ENCODE measurements at regions not wholly inside any gene's neighbourhood (a gene's known extent, or its start where the extent isn't known, plus 50 kb on each side); places are given as distances from the start of the nearest gene placed in this dataset.

DNA sequence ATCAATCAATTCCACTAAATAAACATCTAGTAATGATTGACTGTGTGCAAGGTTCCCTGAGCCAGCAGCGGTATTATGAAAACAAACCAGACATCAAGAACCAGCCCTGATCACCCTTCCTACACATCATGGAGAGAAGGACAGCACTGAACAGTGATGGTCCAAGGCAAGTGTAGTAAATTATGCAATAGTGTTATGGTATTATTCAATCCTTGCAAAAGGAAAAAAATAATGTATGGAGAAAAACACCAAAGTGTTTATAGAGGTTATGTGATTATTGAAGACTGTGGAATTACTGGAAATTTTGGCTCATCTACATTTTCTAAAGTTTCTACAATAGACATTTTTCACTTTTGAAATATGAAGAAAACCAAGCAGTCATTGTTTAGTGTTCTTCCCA is 105.3 kb downstream of the RCN1 start:
- TF ChIP-seq, protein P1, sequence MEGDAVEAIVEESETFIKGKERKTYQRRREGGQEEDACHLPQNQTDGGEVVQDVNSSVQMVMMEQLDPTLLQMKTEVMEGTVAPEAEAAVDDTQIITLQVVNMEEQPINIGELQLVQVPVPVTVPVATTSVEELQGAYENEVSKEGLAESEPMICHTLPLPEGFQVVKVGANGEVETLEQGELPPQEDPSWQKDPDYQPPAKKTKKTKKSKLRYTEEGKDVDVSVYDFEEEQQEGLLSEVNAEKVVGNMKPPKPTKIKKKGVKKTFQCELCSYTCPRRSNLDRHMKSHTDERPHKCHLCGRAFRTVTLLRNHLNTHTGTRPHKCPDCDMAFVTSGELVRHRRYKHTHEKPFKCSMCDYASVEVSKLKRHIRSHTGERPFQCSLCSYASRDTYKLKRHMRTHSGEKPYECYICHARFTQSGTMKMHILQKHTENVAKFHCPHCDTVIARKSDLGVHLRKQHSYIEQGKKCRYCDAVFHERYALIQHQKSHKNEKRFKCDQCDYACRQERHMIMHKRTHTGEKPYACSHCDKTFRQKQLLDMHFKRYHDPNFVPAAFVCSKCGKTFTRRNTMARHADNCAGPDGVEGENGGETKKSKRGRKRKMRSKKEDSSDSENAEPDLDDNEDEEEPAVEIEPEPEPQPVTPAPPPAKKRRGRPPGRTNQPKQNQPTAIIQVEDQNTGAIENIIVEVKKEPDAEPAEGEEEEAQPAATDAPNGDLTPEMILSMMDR (IDR thresholded peaks at IDR 0.05): no peak
- TF ChIP-seq EP300 (IDR thresholded peaks at IDR 0.05): no peak

Measured in tibial nerve (tissue), 4 donors.